ENCODE measurements at regions not wholly inside any gene's neighbourhood (a gene's known extent, or its start where the extent isn't known, plus 50 kb on each side); places are given as distances from the start of the nearest gene placed in this dataset.

GRCh38 chr15:47932951-47933641 is 187.7 kb upstream of the SLC24A5 start:
- Histone ChIP-seq H3K36me3 (no peaks in the 10 kb centered on the region), H3K4me3 (no peak overlapping the region), H3K9me3 (no peaks in the 10 kb centered on the region), H3K27ac (no peak overlapping the region), H3K27me3 (no peaks in the 10 kb centered on the region), H3K4me1 (no peaks in the 10 kb centered on the region)
- ATAC-seq (no peak), DNase-seq (no peak)
- intact Hi-C loops (cut with DNase I) = no loop called here
- WGBS, 2 donors = 57 to 60% methylated on average over 6 of the region's 6 CpGs
- TF ChIP-seq CTCF (IDR thresholded peaks at IDR 0.05) = no peak

GRCh38 chr15:47933865-47934264 is 186.9 kb upstream of the SLC24A5 start:
- DNase-seq = no peak
- intact Hi-C loops (cut with DNase I) = no loop called here
- H3K4me3 ChIP-seq = no peak overlapping the region
- no peak overlapping the region for H3K27ac ChIP-seq
- H3K4me1 ChIP-seq = no peaks in the 10 kb centered on the region
- no peaks in the 10 kb centered on the region for H3K36me3 ChIP-seq
- no peaks in the 10 kb centered on the region for H3K27me3 ChIP-seq
- 97 to 98% methylated on average over 3 of the region's 3 CpGs for WGBS, 2 donors
- H3K9me3 ChIP-seq = no peaks in the 10 kb centered on the region
- ATAC-seq = no peak
- no peak for TF ChIP-seq CTCF (IDR thresholded peaks at IDR 0.05)

- no peaks in the 10 kb centered on the region for H3K27me3 ChIP-seq
- no peak for TF ChIP-seq CTCF (IDR thresholded peaks at IDR 0.05)
- intact Hi-C loops (cut with DNase I) = no loop called here
Observed at GRCh38 chr15:47934342-47934741, 186.4 kb upstream of the SLC24A5 start.

GRCh38 chr15:47937834-47938233 is 183.0 kb upstream of the SLC24A5 start:
- no peak for ATAC-seq
- H3K9me3 ChIP-seq = no peaks in the 10 kb centered on the region
- no peak overlapping the region for H3K27ac ChIP-seq
- TF ChIP-seq CTCF (IDR thresholded peaks at IDR 0.05) = no peak
- intact Hi-C loops (cut with DNase I) = no loop called here
- H3K36me3 ChIP-seq = no peaks in the 10 kb centered on the region
- H3K4me3 ChIP-seq = no peak overlapping the region
- no peaks in the 10 kb centered on the region for H3K27me3 ChIP-seq
- no peaks in the 10 kb centered on the region for H3K4me1 ChIP-seq
- DNase-seq = no peak

More at GRCh38 chr15:47934342-47934741, 186.4 kb upstream of the SLC24A5 start:
- DNase-seq (no peak), ATAC-seq (no peak)
- Histone ChIP-seq H3K27ac (no peak overlapping the region), H3K9me3 (no peaks in the 10 kb centered on the region), H3K4me1 (no peaks in the 10 kb centered on the region), H3K36me3 (no peaks in the 10 kb centered on the region), H3K4me3 (no peak overlapping the region)

All from heart right ventricle (tissue), 16 donors.